GM21528 (cell line): ENCODE measurements at regions not wholly inside any gene's neighbourhood (a gene's known extent, or its start where the extent isn't known, plus 50 kb on each side); places are given as distances from the start of the nearest gene placed in this dataset.
A peak's percentile ranks its signal among the peaks of the same experiment; 100 is the strongest.

Source experiments
- ATAC-seq: cut with Tn5 transposase; IDR thresholded peaks from one replicate; pipeline ENCODE4 v1.9.1; 2021; ENCODE audit warnings: mild to moderate bottlenecking, moderate library complexity; ENCODE audit not compliant: unreplicated experiment, low FRiP score

- ATAC-seq: no peak
Measured at GRCh38 chr9:118457171-118458000, 753.2 kb downstream of the TLR4 start.

GRCh38 chr9:118459913-118460312, 755.7 kb downstream of the TLR4 start:
- no peak for ATAC-seq

GRCh38 chr9:118463419-118463818, 759.2 kb downstream of the TLR4 start:
- ATAC-seq: no peak

GRCh38 chr9:118473521-118473920, 769.3 kb downstream of the TLR4 start:
- ATAC-seq: no peak

- no peak for ATAC-seq
Measured at GRCh38 chr9:118478752-118479151, 774.5 kb downstream of the TLR4 start.

- no peak for ATAC-seq
Measured at GRCh38 chr9:118482306-118482705, 778.1 kb downstream of the TLR4 start.

GRCh38 chr9:118483677-118484076, 779.5 kb downstream of the TLR4 start:
- no peak for ATAC-seq

GRCh38 chr9:118503236-118503635, 799.0 kb downstream of the TLR4 start:
- no peak for ATAC-seq

- no peak for ATAC-seq
Measured at GRCh38 chr9:118510711-118511110, 806.5 kb downstream of the TLR4 start.

- ATAC-seq: no peak
Measured at GRCh38 chr9:118515947-118516346, 811.7 kb downstream of the TLR4 start.

GRCh38 chr9:118521261-118521660, 817.1 kb downstream of the TLR4 start:
- ATAC-seq: no peak

GRCh38 chr9:118522093-118523028, 818.2 kb downstream of the TLR4 start:
- ATAC-seq: peak; percentile 88

GRCh38 chr9:118527261-118527660, 823.1 kb downstream of the TLR4 start:
- no peak for ATAC-seq

GRCh38 chr9:118529210-118529609, 825.0 kb downstream of the TLR4 start:
- no peak for ATAC-seq

- ATAC-seq: peak; percentile 85
Measured at GRCh38 chr9:118529624-118530214, 825.5 kb downstream of the TLR4 start.

GRCh38 chr9:118532592-118532991, 828.4 kb downstream of the TLR4 start:
- no peak for ATAC-seq

GRCh38 chr9:118533101-118533500, 828.9 kb downstream of the TLR4 start:
- no peak for ATAC-seq

- no peak for ATAC-seq
Measured at GRCh38 chr9:118533850-118534249, 829.6 kb downstream of the TLR4 start.

GRCh38 chr9:118536153-118536552, 832.0 kb downstream of the TLR4 start:
- no peak for ATAC-seq

- no peak for ATAC-seq
Measured at GRCh38 chr9:118538959-118539358, 830.3 kb downstream of the BRINP1 start.

GRCh38 chr9:118553465-118553864, 815.8 kb downstream of the BRINP1 start:
- no peak for ATAC-seq
